ENCODE measurements at regions not wholly inside any gene's neighbourhood (a gene's known extent, or its start where the extent isn't known, plus 50 kb on each side); places are given as distances from the start of the nearest gene placed in this dataset.
A peak's percentile ranks its signal among the peaks of the same experiment; 100 is the strongest.

DNA sequence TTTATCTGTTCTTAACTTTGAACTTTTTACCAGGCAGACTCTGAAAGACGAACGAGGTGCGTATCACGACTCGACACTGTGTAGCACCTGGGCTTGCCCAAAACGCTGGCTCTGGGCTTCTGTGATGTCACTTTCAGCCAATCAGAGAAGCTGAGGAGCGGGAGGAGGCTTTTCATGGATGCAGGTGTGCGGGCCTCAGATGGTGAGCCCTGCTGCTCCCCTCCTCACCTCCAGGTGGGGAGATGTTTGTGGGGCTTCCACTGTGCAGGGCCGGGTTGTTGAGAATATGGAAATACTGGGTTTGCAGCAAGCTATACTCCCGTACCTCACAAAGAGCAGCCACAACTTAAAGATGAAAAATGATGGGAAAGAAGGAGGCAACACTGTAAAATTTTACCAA is 246.3 kb downstream of the IRX2 start:
- Histone ChIP-seq H3K9me3 (peaks cover 8% of the 10 kb centered on the region), H3K4me3 (no peak overlapping the region), H3K27ac (no peak overlapping the region), H3K4me1 (no peaks in the 10 kb centered on the region), H3K27me3 (ENCODE audit: low read depth) (no peaks in the 10 kb centered on the region), H3K36me3 (no peaks in the 10 kb centered on the region)
- intact Hi-C loops (cut with DNase I): no loop called here
- DNase-seq (no peak), ATAC-seq (no peak)
- TF ChIP-seq, protein P1, sequence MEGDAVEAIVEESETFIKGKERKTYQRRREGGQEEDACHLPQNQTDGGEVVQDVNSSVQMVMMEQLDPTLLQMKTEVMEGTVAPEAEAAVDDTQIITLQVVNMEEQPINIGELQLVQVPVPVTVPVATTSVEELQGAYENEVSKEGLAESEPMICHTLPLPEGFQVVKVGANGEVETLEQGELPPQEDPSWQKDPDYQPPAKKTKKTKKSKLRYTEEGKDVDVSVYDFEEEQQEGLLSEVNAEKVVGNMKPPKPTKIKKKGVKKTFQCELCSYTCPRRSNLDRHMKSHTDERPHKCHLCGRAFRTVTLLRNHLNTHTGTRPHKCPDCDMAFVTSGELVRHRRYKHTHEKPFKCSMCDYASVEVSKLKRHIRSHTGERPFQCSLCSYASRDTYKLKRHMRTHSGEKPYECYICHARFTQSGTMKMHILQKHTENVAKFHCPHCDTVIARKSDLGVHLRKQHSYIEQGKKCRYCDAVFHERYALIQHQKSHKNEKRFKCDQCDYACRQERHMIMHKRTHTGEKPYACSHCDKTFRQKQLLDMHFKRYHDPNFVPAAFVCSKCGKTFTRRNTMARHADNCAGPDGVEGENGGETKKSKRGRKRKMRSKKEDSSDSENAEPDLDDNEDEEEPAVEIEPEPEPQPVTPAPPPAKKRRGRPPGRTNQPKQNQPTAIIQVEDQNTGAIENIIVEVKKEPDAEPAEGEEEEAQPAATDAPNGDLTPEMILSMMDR (IDR thresholded peaks at IDR 0.05): no peak

GRCh38 chr5:2502970-2503594 is 248.4 kb downstream of the IRX2 start:
- Histone ChIP-seq H3K9me3 (peaks cover 10% of the 10 kb centered on the region), H3K27ac (no peak overlapping the region), H3K4me1 (no peaks in the 10 kb centered on the region), H3K4me3 (no peak overlapping the region), H3K27me3 (ENCODE audit: low read depth) (no peaks in the 10 kb centered on the region), H3K36me3 (no peaks in the 10 kb centered on the region)
- ATAC-seq: peak in 1 of 2 donors; percentile 12
- DNase-seq: no peak
- TF ChIP-seq, protein P1 (IDR thresholded peaks at IDR 0.05): no peak
- intact Hi-C loops (cut with DNase I): no loop called here

- H3K27ac ChIP-seq: no peak overlapping the region
- H3K4me3 ChIP-seq: no peak overlapping the region
- DNase-seq: no peak
- H3K9me3 ChIP-seq: peaks cover 10% of the 10 kb centered on the region
- ATAC-seq: no peak
- intact Hi-C loops (cut with DNase I): no loop called here
- no peaks in the 10 kb centered on the region for H3K4me1 ChIP-seq
- TF ChIP-seq, protein P1 (IDR thresholded peaks at IDR 0.05): no peak
- H3K36me3 ChIP-seq: no peaks in the 10 kb centered on the region
- no peaks in the 10 kb centered on the region for H3K27me3 ChIP-seq (ENCODE audit: low read depth)
These were observed 251.6 kb downstream of the IRX2 start for GRCh38 chr5:2499917-2500316.

DNA sequence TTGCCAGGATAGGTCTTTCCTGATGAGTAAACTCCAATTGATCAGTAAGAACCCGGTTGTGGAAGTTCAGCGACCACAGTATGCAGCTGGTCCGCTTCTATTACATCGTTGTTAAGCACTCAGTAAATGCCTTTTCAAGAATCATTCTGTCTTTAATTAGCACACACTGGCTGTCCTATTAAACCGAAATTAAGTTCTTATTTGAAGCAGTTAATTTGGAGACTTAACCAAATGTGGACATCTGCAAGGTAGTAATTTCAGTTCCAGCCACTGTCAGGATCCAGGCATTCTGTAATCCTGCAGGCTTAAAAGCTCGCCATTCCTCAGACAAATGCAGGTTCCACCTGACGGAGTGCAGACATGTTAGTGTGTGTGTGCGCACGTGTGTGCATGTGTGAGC is 254.6 kb downstream of the IRX2 start:
- ATAC-seq (no peak), DNase-seq (no peak)
- Histone ChIP-seq H3K4me3 (no peak overlapping the region), H3K36me3 (no peaks in the 10 kb centered on the region), H3K9me3 (peaks cover 6% of the 10 kb centered on the region), H3K27ac (no peak overlapping the region), H3K4me1 (no peaks in the 10 kb centered on the region), H3K27me3 (ENCODE audit: low read depth) (no peaks in the 10 kb centered on the region)
- TF ChIP-seq, protein P1 (IDR thresholded peaks at IDR 0.05): no peak
- intact Hi-C loops (cut with DNase I): no loop called here

GRCh38 chr5:2496126-2496525 is 255.4 kb downstream of the IRX2 start:
- no peaks in the 10 kb centered on the region for H3K4me1 ChIP-seq
- no peaks in the 10 kb centered on the region for H3K36me3 ChIP-seq
- no peak overlapping the region for H3K27ac ChIP-seq
- DNase-seq (no peak), ATAC-seq (no peak)
- TF ChIP-seq, protein P1 (IDR thresholded peaks at IDR 0.05): no peak
- H3K27me3 ChIP-seq (ENCODE audit: low read depth): no peaks in the 10 kb centered on the region
- peaks cover 6% of the 10 kb centered on the region for H3K9me3 ChIP-seq
- intact Hi-C loops (cut with DNase I): no loop called here
- H3K4me3 ChIP-seq: no peak overlapping the region

All from lower lobe of right lung (tissue), 2 donors.